Activated CD8-positive, alpha-beta memory T cell treated with anti-CD3 and anti-CD28 coated beads, Interleukin-2, amount 50 U/mL, for 48 hours (primary cell): ENCODE measurements at regions not wholly inside any gene's neighbourhood (a gene's known extent, or its start where the extent isn't known, plus 50 kb on each side); places are given as distances from the start of the nearest gene placed in this dataset.

Source experiments
- DNase-seq: peaks from one replicate; pipeline ENCODE4 v3.0.0-alpha.2; 2020

DNA sequence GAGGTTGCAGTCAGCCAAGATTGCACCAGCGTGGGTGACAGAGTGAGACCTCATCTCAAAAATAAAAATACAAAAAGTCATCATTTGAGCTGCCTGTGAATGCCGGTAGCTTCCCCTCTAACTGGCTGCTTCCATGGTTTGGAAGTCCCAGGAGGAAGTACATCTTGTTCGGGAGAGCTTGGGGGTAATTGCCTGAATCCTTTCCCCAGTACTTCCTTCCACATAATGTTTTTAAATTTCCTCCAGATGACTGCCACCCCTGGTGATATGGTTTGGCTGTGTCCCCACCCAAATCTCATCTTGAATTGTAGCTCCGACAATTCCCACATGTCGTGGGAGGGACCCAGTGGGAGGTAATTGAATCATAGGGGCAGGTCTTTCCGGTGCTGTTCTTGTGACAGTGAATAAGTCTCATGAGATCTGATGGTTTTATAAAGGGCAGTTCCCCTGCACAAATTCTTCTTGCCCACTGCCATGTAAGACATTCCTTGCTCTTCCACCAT is 87.2 kb downstream of the SPRING1 start:
- no peak for DNase-seq

DNA sequence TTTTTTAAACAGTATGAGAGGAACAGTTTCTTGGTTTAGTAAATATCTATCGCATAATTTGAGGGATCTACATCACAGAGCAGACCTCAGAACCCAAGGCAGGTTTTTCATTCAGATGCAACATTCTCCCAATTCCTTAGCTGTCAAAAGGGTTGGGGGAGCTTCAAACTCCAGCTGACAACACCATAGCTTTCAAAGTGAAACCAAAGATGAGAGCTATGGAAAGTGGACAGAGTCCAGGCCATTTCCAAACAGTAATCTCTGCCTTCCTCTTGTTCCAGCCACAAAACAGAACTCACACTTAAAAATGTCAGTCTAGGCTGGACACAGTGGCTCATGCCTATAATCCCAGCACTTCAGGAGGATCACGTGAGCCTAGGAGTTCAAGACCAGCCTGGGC is 87.8 kb downstream of the SPRING1 start:
- no peak for DNase-seq

DNA sequence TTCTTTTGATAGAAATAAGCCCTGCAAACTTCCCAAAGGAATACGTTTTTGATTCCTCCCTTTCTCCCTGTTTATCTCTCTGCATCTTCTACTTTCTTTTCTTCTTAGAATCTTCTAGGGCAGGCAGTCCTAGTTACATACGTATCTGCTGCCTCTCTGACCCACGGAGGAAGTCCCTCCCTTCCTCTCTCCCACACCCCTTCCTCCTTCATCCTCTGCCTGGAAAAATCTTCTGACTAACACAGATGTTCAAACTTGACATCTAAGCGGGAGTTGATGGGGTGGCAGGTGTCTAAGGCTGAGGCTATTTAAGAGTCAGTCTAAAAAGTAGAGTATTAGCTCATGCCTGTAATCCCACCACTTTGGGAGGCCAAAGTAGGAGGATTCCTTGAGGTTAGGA is 88.6 kb downstream of the MAP1LC3B2 start:
- DNase-seq: no peak

DNA sequence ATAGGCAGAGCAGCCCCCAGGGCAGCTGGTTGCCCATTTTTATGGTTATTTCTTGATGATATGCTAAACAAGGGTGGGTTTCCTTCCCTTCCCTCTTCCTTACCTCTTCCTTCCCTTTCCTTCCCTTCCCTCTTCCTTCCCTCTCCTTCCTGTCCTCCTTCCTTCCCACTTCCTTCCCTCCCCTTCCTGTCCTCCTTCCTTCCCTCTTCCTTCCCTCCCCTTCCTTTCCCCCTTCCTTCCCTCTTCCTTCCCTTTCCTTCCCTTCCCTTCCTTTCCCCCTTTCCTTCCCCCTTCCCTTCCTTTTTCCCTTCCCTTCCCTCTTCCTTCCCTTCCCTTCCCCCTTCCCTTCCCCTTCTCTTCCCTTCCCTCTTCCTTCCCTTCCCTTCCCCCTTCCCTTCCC is 87.7 kb downstream of the MAP1LC3B2 start:
- DNase-seq: no peak

DNA sequence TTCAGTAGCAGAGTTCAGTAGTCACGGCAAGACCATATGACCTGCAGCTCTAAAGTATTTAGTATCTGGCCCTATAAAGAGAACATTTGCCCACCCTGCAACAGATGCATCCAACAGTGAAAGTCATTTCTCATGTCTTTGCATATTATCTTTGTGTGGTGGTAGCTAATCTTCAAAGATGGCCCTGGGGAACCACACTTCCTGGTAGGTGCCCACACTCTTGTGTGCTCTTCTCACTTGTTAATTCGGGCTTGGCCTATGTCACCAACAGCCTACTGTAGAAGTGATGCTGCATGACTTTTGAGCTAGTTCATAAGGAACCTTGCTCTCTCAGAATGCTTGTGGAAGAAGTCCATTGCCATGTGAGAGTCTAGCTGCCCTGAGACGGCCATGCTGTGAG is 85.6 kb downstream of the MAP1LC3B2 start:
- no peak for DNase-seq

DNA sequence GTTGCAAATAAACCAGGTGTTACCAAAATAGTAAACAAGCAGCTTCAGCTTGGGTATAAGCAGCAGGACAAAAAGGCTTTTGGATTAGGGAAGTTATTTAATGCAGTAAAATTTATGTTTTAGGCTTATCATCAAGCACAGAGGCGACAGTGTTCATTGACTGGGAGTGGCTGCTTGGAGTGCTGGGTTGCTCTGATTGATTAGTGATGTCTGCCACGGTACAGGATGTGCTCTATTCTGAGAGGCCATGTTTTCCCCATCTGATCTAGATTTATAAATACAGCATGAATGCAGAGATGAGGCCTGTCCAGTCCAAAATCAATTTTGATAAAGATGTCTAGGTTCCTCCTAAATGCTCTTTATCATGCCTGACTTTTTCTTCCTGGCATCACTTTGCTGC is 83.5 kb downstream of the MAP1LC3B2 start:
- no peak for DNase-seq

DNA sequence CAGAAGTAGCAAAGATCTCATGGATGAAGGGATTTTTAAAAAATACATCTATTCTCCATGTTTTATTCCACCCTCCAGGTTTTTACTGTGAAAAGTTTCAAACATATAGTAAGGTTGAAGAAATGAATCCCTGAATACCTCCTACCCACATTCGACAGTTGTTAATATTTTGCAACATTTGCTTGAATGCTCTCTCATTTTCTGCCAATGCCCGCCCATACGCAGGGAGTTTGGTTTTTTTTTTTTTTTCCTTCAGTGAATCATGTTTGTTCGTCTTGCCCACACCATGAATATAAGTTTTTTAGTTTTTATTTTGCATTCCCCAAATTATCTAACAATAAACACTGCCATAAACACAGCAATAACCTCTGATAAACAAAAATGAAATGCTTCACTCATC is 82.9 kb downstream of the MAP1LC3B2 start:
- DNase-seq: no peak

DNA sequence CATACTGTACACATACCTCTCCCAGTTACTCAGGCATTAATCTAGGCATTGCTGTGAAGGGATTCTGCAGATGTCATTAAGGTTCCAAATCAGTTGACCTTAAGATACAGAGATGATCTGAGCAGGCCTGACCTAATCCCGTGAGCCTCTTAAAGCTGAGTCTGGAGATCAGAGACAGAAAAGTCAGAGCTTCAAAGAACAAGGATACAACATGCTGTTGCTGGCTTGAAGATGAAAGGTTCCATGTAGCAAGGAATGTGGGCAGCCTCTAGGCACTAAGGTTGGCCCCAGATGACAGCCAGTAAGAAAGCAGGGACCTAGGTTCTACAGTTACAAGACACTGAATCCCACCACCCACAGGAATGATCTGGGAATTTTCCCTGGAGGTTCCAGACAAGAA is 81.1 kb downstream of the MAP1LC3B2 start:
- DNase-seq: no peak

DNA sequence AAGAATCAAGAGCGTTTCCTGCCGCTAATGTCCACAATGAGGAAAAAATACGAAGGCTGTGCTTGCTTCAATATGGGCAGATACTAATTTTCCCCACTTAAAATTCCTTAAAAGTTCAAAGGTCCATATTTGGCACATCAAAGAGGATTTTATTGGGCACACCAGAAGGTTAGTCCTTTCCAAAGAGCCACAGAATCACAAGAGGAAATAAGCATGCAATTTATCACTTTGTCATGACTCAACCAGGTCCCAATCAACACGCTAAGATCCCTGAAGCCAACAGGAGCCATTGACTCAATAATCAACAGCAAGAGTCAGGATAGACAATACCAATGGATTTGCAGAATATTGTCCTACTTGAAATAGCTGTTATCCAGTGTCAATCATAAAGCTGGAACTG is 80.6 kb downstream of the MAP1LC3B2 start:
- DNase-seq: no peak

DNA sequence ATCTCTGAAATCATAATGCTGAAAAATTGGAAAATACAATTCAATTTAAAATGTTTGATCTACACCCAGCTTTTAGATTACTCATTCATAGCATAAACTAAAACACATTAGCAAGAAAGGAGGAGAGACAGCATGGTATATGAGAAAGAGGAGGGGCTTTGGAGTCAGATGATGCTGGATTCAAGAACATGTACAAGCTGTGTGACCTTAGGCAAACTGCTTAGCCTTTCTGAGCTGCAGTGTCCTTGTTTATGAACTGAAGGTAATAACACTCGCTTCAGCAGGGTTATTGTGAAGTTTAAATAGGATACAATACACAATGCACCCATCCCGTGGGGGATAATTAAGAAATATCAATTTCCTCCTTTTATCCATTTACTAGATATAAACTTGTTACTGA is 79.2 kb downstream of the MAP1LC3B2 start:
- DNase-seq: no peak

DNA sequence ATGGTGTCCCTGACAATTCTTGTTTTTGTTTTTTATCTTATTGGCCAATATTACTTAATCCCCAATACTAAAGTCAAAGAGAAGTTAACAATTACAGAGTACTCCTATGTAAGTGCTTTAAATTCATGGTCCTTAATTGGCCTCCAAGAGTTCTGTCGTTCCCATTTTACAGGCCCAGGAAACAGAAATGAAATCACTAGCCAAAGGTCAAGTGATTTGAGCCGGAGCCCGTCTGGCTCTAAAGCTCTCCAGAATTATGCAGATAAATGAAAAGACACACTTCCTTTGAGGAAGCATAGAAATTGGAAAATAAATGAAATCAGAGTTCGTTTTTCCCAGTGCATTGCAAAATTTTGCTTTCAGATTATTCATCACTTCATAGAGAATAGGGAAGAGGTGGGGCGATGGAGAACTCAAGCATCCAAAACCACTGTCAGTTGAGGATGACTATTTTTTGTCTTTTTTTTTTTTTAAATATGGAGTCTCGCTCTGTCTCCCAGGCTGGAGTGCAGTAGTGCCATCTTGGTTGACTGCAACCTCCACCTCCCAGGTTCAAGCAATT is 78.5 kb downstream of the MAP1LC3B2 start:
- DNase-seq: no peak

DNA sequence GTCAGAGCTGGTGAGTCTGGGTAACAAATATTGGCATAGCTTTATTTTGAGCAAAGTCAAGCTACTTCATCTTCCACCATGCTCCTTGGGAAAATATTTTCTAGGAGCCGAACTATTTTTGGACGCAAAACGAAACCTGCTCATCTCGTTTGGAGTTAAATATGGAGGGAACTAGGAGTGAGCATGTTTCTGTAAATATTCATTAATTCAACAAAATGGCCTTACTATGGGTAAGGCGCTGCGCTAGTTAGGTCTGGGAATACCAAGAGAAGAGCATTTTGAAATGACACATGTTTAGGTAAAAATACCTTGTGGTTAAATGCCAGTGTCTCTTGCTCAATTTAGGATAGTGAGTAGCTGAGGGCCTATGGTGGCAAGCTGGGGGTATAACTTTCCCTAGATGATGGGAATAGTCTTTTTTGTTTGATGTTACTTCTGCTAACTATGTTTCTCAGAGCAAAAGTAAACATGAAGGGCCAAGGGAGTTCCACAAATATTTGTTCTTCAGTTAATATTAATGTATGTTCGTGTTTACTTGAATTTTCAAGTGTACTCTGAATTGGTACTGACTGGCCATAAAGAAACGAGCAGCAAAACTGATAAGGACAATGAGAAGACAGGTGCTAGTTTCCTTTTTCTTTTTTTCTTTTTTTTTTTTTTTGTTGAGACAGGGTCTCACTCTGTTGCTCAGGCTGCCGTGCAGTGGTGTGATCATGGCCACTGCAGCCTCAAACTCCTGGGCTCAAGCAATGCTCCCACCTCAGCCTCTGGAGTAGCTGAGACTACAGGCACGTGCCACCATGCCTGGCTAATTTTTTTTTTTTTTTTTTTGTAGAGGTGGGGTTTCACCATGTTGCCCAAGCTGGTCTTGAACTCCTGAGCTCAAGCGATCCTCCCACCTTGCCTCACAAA is 77.7 kb downstream of the MAP1LC3B2 start:
- no peak for DNase-seq

DNA sequence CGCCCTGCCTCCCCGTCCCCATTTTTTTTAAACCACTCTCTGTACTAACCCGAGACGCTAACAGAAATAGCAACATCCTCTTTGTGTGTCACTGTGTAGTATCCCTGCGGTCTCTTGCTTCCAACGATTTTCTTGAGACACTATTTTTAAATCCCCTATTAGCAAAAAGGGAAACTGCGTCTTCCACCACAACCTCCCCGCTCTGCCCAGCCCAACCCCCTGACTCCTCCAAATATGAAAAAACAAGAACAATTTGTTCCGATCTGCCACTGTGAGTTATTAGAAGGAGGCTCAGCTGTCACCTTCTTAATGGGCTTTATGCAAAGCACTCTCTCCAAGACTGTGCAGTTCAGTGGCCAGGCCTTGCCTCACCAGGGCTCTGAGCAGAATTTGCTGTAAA is 76.3 kb downstream of the MAP1LC3B2 start:
- no peak for DNase-seq

DNA sequence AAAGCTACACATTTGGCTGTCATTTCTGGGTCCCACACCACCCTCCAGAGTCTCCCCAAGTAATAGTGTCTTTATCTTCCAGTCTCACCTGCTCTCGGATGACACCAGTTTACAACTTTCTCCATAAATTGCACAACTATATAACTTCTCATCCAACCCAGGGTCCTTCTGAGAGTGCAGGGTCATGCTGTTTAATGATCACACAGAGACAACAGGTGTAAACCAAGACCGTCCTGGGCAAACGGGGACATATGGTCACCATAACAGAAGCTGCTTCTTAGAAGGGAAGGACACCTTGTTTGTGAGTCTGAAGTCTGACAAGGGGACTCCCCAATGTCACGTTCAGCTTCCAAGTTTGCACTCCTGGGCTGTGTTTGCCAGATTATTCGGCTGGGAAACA is 74.3 kb downstream of the MAP1LC3B2 start:
- no peak for DNase-seq

DNA sequence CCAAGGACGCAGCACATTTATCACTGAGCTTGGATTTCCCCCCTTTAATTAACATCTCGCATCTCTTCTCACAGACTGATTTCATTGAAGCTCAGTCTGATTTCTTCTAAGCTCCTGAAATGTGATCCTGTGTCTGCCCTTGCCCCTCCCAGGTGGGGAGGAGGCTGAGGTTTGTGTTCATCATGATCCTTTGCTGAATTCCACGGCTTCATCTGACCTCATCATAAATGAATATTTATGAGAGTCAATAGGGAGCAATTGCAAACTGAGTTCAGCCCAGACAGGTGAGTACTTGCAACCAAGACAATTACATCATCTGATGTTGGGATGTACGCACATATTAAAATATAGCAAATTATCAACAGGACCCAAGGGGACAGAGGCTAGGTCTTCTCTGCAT is 72.4 kb downstream of the MAP1LC3B2 start:
- no peak for DNase-seq

DNA sequence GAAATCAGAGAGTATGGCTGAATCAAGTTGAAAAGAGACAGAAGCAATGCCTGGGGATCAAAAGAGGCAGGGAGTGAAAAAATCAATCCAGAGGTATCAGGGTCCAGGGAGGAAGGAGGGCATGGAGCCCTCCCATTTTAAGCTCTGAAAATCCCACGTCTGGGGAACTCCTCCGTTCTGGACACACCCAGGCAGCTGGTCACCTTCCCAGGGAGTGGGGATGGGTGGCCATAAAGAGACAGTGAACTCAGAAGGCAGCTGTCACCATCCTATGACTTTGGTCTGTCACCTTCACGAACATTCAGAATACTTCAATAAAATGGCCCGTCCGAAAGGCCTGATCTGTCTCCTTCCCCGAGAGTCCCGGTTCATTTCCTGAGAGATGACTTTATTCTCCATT is 71.6 kb downstream of the MAP1LC3B2 start:
- DNase-seq: no peak

DNA sequence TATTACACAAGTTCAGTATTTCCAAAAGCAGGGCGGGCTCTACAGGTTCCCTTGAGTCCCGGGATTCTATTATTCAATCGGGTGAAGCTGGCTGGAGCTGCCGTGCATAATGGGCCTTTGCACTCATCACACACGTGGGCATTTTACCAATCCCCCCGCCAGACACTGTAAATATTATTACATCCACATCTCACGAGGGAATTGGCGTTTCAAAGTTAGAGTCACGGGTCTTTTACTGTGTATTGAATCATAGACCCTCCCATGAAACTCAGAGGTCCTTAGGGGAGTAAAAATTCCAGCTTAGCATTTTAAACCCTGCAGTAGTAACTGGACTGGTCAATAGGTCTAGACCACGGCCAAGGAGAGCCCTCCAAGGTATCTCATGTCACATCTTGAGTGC is 70.3 kb downstream of the MAP1LC3B2 start:
- no peak for DNase-seq

DNA sequence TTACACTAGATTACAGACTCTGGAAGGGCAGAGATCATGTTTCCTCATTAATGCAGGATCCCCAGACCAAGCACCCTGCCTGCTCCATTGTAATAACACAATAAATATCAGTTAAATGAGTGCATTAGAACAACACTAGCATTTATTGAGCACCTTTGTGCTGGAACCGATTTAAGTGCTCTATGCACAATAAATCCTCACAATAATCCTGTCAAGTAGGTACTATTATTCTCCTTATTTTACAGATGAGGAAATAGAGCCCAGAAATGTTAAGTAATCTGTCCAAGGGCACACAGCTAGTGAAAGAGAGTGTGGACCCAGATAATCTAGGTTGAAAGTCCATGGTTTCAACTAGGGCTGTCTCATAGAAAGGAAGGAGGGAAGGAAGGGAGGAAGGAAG is 69.8 kb downstream of the MAP1LC3B2 start:
- no peak for DNase-seq

DNA sequence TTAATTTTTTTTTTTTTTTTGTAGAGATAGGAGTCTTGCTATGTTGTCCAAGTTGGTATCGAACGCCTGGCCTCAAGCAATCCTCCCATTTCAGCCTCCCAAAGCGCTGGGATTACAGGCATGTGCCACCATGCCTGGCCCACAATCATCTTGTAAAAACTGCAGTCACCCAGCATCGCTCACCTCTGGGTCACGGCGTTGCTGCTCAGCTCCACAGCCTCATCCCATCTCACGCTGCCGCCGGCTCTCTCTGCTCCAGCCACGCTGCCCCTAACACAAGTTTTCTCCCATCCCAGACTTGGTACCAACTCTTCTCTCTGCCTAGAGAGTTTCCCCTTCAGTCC is 69.2 kb downstream of the MAP1LC3B2 start:
- no peak for DNase-seq
